Suprapubic skin (tissue), 3 donors: ENCODE measurements at regions not wholly inside any gene's neighbourhood (a gene's known extent, or its start where the extent isn't known, plus 50 kb on each side); places are given as distances from the start of the nearest gene placed in this dataset.

Source experiments
- CTCF ChIP-seq, 2 donors: fragments of 200-600 bp in 1 of 2; fragments of 450-650 bp in 1 of 2; sonication (generic) in 1 of 2; IDR thresholded peaks; one replicate each; pipeline ENCODE4 v1.5.1; 2016 to 2019; ENCODE audit warnings: antibody characterized with exemption in 2 of 2, mild to moderate bottlenecking in 1 of 2, moderate library complexity in 1 of 2
- EP300 ChIP-seq: sonication (generic); formaldehyde crosslinking; IDR thresholded peaks from one replicate; pipeline ENCODE4 v1.6.1; 2017; ENCODE audit warnings: antibody characterized with exemption
- POLR2A ChIP-seq, 2 donors: fragments of 450-650 bp; IDR thresholded peaks; one replicate each; pipeline ENCODE4 v1.6.1; 2017; ENCODE audit warnings: antibody characterized with exemption in 2 of 2, mild to moderate bottlenecking in 2 of 2, moderate library complexity in 2 of 2

GRCh38 chr1:188058801-188059200 lies 1230.1 kb downstream of the PLA2G4A start:
- TF ChIP-seq CTCF (IDR thresholded peaks at IDR 0.05) (no peak), EP300 (no peak), POLR2A (IDR thresholded peaks at IDR 0.05) (no peak)
